DMS79 (cell line): ENCODE measurements at regions not wholly inside any gene's neighbourhood (a gene's known extent, or its start where the extent isn't known, plus 50 kb on each side); places are given as distances from the start of the nearest gene placed in this dataset.

Experiments used
- DNase-seq: peaks from one replicate; lab custom pipeline; 2025; lab: John Stamatoyannopoulos, UW

- DNase-seq: no peak
Observed at GRCh38 chr2:5751873-5752482, 59.8 kb downstream of the SOX11 start.

DNA sequence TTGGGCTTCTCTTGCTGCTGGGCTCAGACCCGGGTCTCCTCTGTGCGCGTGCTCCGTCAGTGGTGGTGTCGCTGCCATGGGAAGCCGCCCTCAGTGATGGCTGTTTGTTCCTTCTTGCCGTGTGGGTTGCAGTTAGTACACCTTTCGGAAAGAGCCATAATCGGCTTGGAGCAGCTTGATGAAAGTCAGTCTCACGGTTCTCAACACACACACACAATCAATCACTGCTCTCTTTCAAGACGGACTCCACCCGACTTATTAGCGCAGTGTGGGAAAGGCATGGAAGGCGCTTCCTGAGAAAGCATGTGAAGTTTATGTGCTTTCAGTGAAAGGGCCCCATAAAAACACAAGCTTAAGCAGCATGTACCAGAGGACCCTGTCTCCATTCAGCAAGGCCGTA lies 64.1 kb downstream of the SOX11 start:
- no peak for DNase-seq

GRCh38 chr2:5758346-5758745 lies 66.2 kb downstream of the SOX11 start:
- no peak for DNase-seq

DNA sequence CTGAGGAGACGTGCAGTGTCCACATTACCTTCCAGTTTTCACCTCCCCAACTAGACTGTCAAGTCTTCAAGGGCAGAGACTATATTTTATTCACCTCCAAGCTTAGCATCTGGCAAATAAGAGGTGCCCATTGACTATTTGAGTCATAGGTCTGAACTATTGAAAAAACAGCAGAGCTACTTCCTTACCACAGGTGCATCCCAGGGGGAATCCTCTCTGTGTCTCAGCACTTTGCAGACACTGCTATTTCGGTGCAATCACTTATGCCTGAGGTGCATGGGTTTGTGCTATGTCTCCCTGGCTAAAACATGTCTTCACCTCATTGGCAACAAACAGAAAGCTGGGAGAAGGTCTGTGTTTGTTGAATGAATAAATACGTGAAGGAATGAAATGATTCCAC lies 67.8 kb downstream of the SOX11 start:
- DNase-seq: no peak

DNA sequence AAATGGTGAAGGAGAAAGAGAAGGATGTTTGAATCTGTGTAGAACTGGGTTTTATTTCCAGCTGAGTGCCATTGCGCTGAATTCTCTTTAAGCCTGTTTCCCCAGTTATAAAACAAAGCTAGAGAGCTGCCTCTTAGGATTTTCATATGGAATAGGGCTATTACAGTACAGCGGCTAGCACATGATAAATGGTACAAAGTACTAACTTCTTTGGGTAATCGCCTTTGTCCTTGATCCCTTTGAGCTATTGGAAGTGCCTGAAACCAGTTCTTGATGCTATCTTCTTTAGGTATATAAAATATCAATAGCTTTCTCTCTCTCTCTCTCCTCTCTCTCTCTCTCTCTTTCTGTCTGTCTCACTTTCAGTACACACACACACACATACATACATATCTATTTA lies 71.3 kb downstream of the SOX11 start:
- DNase-seq: no peak

GRCh38 chr2:5764041-5764440 lies 71.9 kb downstream of the SOX11 start:
- DNase-seq: no peak

- DNase-seq: no peak
Observed at GRCh38 chr2:5766056-5766455, 73.9 kb downstream of the SOX11 start.

- DNase-seq: no peak
Observed at GRCh38 chr2:5766561-5766960, 74.4 kb downstream of the SOX11 start.

DNA sequence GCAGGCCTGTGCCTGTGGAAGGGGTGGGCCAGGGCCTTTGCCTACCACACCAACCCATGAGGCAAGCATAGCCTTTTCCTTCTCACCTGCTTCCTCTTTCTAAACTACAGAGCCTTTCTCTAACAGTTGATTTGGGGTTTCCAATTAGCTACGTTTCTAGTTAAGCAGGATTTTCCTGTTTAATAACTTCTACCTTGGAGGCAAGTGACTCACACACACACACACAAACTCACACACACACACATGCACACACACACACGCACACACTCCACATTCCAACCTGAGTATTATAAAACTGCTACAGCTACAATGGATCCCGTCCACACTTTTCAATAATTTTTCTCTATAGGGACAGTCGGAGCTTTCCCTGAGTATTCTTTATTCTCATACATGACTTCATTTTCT lies 84.9 kb downstream of the SOX11 start:
- DNase-seq: no peak

- DNase-seq: no peak
Observed at GRCh38 chr2:5781679-5782078, 89.5 kb downstream of the SOX11 start.

- DNase-seq: no peak
Observed at GRCh38 chr2:5782103-5782502, 89.9 kb downstream of the SOX11 start.

- no peak for DNase-seq
Observed at GRCh38 chr2:5788447-5788846, 96.3 kb downstream of the SOX11 start.

DNA sequence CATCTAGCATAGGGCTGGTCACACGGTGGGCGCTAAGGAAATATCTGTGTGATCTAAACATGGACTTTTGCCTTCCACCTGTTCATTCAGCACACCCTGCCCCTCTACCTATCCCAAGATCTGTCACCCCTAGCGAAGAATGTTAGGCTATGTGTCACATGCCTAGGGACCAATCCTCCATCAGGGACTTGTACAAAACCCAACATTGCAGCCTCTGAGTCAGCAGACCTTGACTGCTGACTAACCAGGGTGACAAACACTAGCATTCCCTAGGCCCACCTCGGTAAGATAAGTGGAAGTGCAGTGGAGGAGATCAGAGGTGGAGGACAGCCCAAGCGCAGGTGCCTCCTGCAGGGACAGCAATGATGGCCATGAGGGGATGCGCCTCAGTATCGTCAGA lies 99.2 kb downstream of the SOX11 start:
- DNase-seq: no peak

DNA sequence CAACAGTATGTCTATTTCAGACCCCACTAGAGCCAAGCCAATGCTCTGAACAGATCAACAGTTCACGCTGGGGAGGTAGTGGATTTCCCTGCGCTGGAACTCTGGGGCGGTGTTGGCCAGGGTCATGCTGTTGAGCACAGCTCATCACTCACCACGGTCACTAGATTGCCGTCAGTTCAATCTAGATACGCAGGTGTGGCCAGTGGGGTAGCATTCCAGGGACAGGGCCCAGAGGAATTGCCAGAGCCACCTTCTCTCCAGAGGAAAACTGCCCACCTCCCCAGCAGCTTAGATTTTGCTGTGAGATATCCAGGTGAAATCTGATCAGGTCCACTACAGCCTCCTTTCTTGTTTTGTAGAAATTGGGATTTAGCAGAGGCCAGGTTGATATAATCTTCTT lies 101.8 kb downstream of the SOX11 start:
- no peak for DNase-seq

DNA sequence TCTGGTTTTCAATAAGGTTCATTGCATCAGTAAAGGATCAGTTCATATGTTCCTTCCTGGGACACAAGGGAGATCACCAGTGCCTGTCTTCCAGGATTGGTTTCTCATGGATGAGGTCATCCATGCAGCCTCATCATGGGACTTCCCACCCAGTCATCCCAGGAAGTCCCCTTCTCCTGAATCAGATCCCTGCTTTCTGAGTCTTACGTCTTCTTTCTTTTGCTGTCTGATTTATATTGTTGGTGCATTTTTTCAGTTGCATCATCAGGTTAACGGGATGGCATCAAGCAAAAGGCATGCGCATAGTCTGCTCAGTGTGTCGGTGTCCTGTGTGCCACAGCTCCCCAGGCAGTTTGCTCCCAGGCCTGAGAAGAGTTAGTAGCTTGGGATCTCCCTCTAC lies 105.9 kb downstream of the SOX11 start:
- no peak for DNase-seq

- no peak for DNase-seq
Observed at GRCh38 chr2:5799348-5799747, 107.2 kb downstream of the SOX11 start.

DNA sequence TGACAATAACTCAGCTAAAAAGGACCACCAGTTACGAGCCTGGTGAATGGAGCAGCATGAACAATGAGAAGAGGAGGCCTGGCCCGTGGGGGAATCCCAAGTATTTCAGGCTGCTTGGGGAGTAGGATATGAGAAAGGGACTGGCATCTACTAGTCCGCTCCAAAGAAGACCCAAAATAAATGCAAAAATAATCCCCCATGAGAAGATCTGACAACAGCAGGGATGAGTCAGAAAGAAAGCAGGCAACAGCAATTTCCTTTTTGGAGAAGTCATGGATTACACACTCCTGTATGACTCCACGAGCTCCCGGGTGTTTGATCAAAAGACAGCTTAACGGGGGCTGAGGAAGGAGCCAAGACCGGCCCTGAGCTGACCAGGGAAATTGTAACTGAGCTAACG lies 111.4 kb downstream of the SOX11 start:
- DNase-seq: no peak

DNA sequence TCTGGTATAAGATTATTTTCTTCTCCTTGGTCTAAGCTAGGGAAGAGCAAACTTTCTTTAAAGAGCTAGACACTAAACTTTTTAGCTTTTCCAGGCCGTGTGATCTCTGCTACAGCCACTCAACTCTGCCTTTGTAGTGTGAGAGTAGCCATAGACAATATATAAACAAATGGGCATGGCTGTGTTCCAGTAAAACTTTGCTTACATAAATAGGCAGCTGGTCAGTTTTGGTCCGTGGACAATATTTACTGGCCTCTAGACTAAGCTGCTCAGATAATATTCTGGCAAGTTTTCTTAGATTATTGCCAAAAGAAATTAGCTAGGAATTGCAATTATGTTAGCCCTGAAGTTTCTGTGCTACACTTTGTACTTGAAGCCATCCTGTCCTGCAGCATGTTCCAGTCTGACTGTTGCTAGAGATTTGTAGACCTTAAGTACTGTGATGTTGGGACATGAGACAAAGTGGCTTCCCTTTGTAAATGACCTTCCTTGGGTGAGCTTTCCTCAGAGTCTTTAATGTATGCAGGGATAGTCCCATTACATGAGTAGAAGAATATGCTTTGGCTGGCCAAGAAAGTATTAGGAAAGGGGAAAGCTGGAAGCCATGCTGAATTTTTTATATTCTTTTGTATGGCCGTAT lies 126.9 kb downstream of the SOX11 start:
- no peak for DNase-seq

DNA sequence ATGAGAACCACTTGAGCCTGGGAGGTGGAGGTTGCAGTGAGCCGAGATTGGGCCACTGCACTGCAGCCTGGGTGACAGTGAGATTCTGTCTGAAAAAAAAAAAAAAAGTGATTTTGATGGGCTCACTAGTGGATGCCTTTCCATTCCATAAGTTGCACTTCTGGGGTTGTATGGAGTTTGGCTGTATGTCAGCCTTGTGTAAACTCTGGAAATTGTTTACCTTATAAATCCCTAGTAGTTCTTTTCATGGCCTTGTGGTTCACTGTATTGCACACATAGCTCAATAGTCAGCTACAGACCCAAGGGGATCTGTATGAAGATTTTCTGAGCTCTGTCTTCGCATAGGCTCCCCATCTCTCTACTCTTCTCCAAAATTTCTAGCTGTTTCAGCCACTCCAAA lies 131.9 kb downstream of the SOX11 start:
- DNase-seq: no peak

- DNase-seq: no peak
Observed at GRCh38 chr2:5825686-5826085, 133.5 kb downstream of the SOX11 start.

GRCh38 chr2:5826979-5827655 lies 134.9 kb downstream of the SOX11 start:
- DNase-seq: no peak

DNA sequence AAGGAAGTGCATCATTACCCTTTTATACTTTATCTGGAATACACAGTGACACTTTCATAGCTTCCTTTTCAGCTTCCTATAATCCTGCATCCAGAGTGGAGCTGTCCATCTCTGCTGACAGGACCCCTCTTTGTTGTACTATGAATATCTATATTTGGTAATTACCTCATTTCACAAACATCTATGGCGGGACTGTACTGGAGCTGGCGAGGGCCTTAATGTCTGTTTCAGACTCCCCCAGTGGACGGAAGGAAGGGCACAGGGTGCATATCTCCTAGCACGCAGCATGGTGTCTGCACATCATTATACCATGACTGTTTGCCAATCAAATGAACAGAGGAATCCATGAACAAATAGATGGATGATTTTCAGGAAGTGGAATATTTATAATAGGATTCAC lies 142.3 kb downstream of the SOX11 start:
- DNase-seq: no peak

GRCh38 chr2:5839550-5839949 lies 147.4 kb downstream of the SOX11 start:
- no peak for DNase-seq

DNA sequence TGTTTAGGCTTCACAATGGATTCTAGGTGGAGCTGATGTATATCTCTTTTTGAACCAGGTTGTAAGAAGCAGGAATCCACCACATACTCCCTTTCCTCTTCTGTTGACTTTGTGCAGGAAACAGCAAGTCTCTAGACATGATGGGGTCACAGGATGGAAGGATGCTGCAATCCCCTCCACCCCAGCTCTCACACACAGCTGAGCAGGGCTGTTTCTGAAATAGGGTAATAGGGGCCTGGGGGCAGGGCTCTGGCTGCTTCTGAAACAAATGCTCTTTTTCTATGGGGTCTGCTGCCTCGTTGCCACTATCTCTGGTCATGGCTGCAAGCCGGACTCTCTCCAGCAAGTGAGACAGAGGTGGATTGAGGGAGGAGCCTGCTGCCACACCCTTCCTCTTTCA lies 148.9 kb downstream of the SOX11 start:
- DNase-seq: no peak
